ENCODE measurements at regions not wholly inside any gene's neighbourhood (a gene's known extent, or its start where the extent isn't known, plus 50 kb on each side); places are given as distances from the start of the nearest gene placed in this dataset.

GRCh38 chr22:44383064-44383575 is 70.4 kb upstream of the SHISAL1 start:
- TF ChIP-seq POLR2A (IDR thresholded peaks at IDR 0.05; ENCODE audit: low read depth, low read length) (no peak), EZH2 (IDR thresholded peaks at IDR 0.05; ENCODE audit: borderline replicate concordance, low read depth, low read length, severe bottlenecking) (no peak)
- TF ChIP-seq, protein P1, sequence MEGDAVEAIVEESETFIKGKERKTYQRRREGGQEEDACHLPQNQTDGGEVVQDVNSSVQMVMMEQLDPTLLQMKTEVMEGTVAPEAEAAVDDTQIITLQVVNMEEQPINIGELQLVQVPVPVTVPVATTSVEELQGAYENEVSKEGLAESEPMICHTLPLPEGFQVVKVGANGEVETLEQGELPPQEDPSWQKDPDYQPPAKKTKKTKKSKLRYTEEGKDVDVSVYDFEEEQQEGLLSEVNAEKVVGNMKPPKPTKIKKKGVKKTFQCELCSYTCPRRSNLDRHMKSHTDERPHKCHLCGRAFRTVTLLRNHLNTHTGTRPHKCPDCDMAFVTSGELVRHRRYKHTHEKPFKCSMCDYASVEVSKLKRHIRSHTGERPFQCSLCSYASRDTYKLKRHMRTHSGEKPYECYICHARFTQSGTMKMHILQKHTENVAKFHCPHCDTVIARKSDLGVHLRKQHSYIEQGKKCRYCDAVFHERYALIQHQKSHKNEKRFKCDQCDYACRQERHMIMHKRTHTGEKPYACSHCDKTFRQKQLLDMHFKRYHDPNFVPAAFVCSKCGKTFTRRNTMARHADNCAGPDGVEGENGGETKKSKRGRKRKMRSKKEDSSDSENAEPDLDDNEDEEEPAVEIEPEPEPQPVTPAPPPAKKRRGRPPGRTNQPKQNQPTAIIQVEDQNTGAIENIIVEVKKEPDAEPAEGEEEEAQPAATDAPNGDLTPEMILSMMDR (IDR thresholded peaks at IDR 0.05; ENCODE audit: extremely low read depth in 1 of 2, insufficient read depth in 1 of 2, low read depth in 1 of 2, low read length in 2 of 2) = no peak

Data from endothelial cell of umbilical vein (primary cell).